HG03460 (cell line): ENCODE measurements at regions not wholly inside any gene's neighbourhood (a gene's known extent, or its start where the extent isn't known, plus 50 kb on each side); places are given as distances from the start of the nearest gene placed in this dataset.
"Not testable (repeated sequence)": the region's sequence is repeated elsewhere in the genome, so short reads cannot be mapped to it uniquely, and the experiment has no call there.

Source experiments
- ATAC-seq: cut with Tn5 transposase; IDR thresholded peaks from one replicate; pipeline ENCODE4 v1.9.1; 2021; ENCODE audit not compliant: unreplicated experiment

DNA sequence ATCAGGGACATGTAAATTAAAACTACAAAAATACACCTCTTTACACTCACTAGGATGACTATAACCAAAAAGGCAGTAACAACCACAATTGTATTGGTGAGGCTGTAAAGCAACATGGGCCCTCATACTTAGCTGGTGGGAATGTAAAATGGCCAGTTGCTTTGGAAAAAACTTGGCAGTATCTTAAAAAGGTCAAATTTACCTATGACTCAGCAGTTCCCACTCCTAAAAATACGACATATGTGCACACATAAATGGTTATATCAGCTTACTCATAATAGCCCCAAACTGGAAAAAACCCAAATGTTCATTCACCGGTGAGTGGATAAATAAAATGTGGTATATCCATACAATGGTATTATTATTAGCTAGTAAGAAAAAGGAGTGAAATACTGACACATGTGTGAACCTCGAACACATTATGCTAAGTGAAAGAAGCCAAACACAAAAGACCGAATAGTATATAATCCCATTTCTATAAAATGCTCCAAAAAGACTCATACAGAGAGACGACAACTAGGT is 391.4 kb downstream of the NPIPA8 start:
- no peak for ATAC-seq

DNA sequence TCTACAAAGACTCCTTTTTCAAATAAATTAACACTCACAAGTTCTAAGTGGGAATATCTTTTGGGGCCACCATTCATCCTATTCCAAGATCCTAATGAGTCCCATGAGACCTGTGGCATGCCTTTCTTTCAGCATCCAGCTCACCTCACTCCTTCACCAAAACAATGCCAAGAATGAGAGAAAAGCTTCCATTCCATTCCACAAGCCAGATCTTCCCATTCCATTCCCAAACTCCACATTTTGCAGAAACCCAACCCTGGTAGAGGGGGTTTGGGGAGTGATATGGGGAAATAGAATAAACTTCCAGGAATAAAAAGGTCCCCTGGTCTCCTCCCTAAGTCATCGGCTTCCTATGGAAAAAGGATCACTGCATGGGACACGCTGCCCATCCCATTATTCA is 392.2 kb downstream of the NPIPA8 start:
- ATAC-seq, result no peak

DNA sequence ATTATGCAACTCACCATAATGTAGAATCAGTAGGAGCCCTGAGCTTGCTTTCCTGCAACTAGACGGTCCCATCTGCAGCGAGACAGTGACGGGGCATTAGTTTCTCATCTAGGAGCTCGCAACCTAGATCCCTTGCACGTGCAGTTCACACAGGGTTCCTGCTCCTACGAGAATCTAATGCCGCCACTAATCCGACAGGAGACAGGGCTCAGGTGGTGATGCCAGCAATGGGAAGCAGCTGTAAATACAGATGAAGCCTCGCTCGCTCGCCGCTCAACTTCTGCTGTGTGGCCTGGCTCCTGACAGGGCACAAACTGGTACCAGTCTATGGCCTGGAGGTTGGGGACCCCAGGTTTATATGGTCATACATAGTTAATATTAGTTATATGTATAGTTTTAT is 394.5 kb downstream of the NPIPA8 start:
- ATAC-seq, result no peak

DNA sequence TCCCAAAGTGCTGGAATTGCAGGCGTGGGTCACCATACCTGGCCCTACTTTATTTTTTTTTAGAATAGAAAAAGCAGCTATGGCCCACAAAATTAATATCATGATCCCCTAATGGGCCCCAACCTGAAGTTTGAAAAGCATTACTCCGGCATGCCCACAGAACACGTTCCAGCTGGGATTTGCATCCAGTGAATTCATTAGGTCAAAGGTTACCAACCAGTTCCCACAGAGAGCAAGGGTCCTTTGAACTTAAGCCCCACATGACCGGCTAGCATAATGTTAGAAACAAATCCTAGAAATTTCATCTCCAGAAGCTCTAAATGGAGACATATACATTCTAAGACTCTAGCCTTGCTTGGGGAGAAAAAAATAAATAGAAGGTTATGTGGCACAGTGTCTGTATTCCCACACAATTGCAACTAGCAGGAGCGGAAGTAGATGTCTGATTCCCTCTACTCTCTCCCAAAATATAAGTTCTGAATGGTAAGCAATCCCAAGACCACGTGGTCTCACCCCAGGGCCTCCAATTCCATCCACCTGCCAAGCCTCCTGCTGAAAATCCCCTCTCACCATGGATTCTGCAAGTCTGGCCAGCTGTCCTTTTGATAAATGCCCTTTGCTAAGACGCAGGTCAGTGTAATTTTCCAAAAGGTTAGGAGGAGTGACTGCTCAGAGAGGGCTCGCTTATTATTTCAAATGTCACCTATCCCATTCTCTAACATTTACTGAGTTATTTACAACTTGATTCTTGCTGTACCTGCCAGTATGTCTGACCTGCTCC is 395.8 kb downstream of the NPIPA8 start:
- ATAC-seq, result no peak

DNA sequence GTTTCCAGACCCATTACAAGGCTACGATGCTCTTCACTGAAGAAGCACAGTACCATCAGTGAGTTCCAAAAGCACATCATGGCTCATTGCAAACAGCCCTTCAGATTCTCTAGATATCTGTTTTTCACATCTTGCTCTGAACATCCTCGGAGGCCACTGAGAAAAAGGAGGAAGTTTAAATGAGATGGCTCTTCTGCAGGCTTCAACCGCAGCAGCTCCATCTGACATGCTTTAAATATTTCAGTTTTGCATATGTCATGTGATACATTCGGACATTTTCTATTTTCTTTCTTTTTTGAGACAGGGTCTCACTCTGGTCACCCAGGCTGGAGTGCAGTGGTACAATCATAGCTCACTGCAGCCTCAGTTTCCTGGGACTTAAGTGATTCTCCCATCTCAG is 396.8 kb downstream of the NPIPA8 start:
- ATAC-seq, result no peak

DNA sequence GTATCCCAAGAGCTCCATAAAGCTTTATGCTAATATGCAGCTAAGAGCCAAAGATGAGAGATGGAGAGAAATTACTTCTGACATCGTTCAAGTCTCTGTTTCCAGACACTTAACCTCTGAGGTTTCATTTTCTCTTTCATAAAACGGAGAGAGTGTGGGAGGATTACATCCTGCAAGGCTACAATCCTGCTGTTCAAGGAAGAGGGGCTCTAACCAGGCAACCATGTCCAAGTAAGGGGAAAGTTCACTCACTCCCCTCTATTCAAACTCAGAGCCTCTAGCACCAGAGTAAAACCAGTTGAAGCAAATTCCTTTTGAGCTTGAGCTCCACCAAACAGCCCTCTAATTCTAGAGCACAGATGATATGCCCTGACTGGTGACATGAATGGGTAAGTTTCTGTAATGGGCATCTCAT is 397.4 kb downstream of the NPIPA8 start:
- no peak for ATAC-seq

DNA sequence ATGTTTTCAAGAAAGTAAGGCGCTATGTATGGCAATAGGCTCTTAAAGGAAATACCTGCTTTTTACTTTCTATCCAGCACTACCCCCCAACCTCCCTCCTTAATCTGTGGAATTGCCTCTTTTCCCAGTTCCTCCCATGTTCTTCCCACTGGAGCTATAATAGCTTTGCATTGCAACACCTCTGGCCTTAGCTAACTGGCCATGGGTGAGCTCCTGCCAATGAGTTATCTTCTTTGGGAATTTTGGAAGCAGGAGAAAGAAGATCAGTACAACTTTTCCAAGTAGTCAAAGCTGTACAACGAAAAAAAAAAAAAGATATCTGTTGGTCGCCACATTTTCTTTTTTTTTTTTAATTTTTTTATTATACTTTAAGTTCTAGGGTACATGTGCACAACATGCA is 398.0 kb downstream of the NPIPA8 start:
- ATAC-seq, result no peak

DNA sequence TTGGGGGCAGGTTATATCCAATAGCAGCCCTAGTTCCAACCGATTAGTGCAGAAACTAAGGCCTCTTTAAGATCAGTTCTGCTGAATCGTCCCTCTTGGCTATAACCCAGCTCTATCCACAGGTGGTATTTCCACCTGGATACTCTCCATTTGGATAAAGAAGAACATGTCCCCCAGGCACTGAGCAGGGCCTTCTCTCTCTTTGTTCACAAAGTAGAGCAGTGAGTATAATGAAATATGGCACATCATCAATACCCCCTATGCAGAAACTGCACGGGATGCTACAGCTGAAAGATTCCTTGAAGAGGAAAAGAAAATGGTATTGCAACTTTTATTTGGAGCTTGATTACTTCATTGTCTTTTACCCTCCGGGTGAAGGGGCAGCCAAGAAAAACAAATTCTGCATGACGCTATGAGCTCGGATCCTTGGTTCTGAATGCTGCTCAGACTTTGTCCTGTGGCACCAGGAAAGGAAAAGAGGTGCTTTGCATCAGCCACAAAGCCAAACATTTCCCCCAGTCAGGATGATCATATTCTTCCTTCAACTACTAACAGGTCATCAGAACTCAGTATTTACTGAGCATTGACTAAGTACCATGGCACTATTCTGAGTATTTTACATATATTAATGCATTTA is 399.7 kb downstream of the NPIPA8 start:
- no peak for ATAC-seq

DNA sequence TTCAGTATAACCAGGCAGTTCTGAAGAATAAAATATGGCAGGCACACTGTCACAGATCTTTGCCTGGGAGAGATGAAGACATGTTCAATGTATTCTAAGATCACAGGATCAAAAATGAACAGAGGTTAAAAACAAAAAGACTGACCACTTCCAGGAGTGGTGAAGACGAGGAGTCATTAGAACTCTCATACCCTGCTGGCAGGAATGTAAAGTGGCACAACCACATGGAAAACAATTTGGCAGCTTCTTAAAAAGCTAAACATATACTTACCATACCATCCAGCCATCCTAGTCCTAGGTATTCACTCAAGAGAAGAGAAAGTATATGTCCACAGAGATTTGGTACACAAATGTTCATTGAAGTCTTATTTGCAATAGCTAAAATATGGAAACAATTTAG is 406.3 kb downstream of the NPIPA8 start:
- ATAC-seq, result no peak

DNA sequence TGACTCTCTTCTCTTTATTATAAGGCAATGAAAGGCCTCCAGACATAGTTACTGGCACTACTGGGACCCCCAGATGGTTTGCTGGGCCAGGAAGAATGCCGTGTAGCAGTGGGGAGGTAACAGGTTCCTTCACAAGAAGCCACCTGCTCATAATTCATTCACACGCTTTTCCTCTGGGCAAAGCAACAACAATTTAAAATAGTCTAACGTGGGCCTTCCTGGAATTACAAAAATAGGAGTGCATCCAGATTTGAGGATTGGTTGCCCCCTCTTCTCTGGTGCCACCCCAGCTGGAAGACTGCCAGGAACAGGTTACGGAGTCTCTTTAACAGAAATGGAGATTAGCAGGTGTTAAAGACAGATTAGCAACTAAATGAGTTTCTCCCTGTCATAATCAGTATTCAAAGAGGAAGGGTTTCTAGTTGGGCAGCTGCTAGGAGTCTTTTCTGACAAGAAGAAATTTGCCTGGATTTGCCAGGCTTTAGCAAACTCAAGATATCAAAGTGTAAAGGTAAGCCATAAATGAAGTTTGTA is 409.6 kb downstream of the NPIPA8 start:
- ATAC-seq, result no peak

DNA sequence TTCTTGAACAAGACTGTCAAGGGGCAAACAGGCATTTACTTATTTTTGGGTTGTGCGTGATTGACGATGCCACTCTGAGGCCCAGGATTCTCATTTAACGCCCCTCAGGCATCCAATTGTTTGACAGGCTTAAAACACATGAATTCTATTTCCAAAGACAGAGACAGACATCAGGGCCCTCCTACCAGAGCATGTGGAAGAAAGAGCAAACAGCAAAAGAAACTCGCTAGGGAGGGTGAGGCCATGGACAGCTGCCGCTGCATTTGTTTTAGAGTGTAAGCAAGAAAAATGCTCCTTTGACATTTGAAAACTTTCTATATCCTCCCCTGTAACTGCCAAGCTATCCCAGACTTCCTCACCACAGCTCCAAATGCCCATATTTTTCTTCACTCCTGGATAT is 410.1 kb downstream of the NPIPA8 start:
- no peak for ATAC-seq

DNA sequence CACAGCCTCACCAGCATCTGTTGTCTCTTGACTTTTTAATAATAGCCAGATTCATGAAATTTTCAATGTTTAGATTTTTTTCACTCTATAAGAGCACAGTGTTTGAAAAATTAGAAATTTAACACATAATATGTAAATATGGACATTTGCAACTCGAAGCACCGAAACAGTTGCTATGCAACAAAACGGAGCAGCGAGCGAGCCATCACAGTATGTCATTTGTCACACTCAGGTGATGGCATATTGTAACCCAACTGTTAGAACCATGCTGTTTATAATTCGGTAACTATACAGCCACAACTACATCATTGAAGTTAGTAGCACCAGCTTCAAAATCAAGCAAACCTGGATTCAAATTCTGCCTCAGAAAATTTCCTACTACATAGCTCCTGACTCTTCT is 410.8 kb downstream of the NPIPA8 start:
- ATAC-seq, result no peak

DNA sequence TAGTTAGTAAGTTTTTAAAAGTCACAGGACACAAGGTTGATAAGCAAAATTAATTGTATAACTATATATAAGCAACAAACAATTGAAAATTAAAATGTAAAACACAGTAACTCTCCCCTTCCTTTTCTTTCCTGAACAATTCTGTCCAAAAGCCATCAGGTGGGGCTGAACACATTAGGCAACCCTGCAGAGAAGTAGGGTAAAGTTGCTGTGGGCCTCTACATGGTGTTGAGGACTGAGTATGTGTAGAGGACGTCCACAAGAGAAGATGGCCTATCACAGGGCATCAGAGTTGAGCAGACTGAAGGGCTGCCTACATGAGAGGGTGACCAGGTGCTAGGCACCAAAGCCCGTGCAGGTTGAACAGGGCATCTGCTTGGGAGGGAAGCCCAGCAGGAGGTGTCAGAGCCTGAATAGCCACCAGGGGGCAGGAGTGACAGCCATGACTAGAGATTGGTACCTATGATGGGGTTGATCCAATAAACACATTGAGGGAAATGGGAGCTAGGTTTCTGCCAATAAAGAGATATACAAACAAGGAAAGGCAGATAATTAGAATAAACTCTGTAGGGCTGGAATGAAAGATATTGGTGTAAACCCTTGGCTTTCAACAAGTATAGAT is 415.1 kb downstream of the NPIPA8 start:
- ATAC-seq, result no peak

DNA sequence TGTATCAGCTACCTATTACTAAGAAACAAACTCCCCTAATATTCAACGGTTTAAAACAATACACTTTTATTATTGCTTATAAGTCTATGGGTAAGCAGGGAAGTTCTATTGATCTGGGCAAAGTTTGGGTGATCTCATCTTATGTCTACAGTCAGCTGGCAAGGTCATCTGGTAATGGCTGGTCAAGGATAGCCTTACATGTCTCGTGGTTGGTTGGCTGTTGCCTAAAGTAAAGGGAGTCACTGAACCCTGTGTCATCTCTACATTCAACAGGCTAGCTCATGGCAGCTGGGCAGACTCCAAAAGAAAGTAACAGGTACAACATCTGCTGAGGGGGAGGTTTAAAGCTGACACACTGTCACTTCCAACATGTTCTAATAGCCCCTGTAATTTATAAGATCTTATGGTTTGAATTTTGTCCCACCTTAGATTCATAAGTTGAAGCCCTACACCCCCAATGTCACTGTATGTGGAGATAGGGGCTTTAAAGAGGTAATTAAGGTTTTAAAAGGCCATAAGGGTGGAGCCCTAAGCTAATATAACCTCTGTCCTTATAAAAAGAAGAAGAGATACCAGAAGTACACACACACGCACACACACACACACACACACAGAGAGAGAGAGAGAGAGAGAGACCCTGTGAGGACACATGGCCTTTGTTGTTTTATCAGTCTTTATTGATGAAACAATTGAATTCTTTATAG is 419.1 kb downstream of the NPIPA8 start:
- no peak for ATAC-seq

DNA sequence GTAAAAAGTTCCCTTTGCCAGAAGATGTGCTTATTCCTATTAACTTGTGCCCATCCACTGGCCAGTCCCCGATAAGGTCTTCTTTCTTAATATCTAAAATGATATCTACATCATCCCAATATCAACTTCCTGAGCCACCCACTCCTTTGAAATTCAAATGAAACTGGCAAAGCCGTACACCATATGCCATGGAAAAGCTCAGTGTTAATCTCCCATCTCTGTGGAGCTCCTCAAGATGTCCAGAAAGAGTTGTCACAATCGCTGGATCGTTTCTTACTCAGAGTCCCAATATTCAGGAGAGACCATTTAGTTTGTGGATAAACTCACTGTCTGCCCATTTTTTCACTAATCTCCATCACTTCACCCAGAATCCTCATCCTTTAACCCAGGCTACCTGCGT is 420.7 kb downstream of the NPIPA8 start:
- ATAC-seq, result no peak

DNA sequence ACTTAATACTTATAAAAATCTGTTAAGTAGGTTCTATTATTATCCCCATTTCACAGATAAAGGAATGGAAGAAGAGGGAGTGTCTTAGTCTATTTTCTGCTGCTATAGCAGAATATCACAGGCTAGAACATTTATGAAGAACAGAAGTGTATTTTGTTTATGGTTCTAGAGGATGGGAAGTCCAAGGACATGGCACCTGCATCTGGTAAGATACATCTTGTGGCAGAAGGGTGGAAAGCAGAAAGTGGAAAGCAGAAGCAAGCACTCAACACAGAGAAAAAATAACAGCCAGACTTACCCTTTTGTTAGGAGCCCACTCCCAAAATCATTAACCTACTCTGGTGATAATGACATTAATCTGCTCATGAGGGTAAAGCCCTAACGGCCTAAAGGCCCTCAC is 422.4 kb downstream of the NPIPA8 start:
- ATAC-seq, result no peak

DNA sequence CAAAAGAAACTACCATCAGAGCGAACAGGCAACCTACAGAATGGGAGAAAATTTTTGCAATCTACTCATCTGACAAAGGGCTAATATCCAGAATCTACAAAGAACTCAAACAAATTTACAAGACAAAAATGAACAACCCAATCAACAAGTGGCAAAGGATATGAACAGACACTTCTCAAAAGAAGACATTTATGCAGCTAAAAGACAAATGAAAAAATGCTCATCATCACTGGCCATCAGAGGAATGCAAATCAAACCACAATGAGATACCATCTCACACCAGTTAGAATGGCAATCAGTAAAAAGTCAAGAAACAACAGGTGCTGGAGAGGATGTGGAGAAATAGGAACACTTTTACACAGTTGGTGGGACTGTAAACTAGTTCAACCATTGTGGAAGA is 425.0 kb downstream of the NPIPA8 start:
- not testable (repeated sequence) for ATAC-seq

DNA sequence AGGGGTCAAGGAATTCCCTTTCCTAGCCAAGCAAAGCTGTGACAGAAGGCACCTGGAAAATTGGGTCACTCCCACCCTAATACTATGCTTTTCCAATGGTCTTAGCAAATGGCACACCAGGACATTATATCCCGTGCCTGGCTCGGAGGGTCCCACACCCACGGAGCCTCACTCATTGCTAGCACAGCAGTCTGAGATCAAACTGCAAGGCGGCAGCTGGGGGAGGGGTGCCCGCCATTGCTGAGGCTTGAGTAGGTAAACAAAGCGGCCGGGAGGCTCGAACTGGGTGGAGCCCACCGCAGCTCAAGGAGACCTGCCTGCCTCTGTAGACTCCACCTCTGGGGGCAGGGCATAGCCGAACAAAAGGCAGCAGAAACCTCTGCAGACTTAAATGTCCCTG is 429.9 kb downstream of the NPIPA8 start:
- not testable (repeated sequence) for ATAC-seq

DNA sequence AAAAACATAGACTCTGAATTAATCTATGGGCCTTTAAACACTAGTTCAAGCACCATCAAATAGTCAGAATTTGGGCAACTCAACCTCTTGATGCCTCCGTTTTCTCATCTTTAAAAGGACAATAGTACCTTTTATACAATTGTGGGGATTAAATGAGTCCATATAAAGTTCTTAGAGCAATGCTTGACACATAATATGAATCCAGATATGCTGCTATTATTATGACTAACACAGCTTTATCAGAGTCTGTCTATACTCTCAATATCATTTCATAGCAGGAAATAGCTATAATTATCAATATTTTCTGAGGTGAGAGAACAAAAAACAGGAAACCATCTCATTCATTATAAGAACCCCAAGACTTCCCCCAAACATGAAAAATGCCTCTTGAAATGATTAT is 430.5 kb upstream of the XYLT1 start:
- ATAC-seq, result no peak

DNA sequence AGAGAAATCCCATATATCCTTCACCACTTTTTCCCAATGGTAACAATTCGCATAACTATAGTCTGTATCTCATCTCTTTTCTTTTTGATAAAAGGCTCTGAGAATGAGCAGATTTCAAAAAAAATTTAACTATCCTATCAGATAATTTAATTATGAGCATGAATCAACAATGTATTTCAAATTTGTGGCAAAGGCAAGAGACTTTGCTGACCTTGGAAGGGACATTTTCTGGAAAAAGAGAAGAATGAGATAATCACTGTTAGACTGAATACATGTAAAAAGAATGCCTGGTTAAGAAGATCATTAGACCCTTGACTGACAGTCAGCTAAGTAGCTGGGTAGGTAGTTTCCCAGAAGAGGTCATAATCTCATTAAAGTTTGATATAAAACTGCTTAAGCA is 428.4 kb upstream of the XYLT1 start:
- ATAC-seq, result no peak

DNA sequence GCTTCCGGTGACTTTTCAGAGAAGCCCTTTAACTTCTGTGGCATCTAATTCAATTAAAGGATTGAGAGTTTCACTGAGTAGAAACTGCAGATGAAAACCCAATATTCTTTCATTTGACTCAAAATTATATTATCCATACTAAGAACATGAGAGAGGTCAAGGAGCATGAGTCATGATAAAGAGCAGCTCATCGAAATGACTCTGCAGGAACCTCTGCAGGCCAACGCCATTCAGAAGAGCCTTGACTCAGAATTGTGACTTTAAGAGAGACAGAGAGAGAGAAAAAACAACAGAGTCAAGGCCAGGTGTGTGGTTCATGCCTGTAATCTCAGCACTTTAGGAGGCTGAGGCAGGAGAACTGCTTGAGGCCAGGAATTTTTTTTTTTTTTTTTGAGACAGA is 417.2 kb upstream of the XYLT1 start:
- ATAC-seq, result no peak
